ENCODE measurements at regions not wholly inside any gene's neighbourhood (a gene's known extent, or its start where the extent isn't known, plus 50 kb on each side); places are given as distances from the start of the nearest gene placed in this dataset.

DNA sequence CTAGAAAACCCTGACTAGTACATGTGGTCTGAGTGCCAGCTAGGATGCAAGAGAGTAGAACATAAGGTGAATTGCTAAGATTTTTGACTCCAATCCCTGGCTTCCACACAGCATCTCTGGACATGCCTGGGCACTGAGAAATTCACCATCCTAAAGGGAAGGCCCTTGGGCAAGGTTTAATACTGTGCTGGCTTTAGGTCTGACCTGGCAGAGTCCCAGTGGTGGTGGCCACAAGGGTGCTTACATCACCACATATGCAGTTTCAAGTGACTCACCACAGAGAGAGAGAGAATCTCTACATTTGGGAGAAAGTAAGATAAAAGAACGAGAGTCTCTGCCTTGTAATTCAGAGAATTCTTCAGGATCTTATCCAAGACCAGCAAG is 661.6 kb upstream of the C9orf72 start:
- H2AFZ ChIP-seq (ENCODE audit: low read length): no peak overlapping the region
- H3K9me3 Mint-ChIP-seq: no peaks in the 10 kb centered on the region; a peak in 1 of 5 replicates
- no peaks in the 10 kb centered on the region for H3K23me2 ChIP-seq (ENCODE audit: insufficient read length, low read depth, low read length, poor library complexity, severe bottlenecking)
- no CpG with 5 or more reads among the region's 1 CpG for WGBS (ENCODE audit: extremely low coverage, insufficient read length, low lambda C conversion rate)
- no peak overlapping the region for H4K91ac ChIP-seq (ENCODE audit: insufficient read length, low read depth, low read length)
- no peak overlapping the region for H3K56ac ChIP-seq (ENCODE audit: insufficient read length, low read depth, low read length)
- no peak overlapping the region for H3T11ph ChIP-seq (ENCODE audit: low read length)
- DNase-seq: no peak
- no peak overlapping the region for H3K18ac ChIP-seq (ENCODE audit: insufficient read length, low read depth, low read length)
- H2BK5ac ChIP-seq (ENCODE audit: insufficient read length, low read length): no peak overlapping the region
- no peaks in the 10 kb centered on the region for H3K79me1 ChIP-seq (ENCODE audit: insufficient read depth, low read depth, low read length, poor library complexity, severe bottlenecking)
- no peak overlapping the region for H2BK12ac ChIP-seq (ENCODE audit: insufficient read length, low read depth, low read length)
- no peak overlapping the region for H2AK5ac ChIP-seq (ENCODE audit: insufficient read length, low read length)
- H3K4me1 ChIP-seq (ENCODE audit: insufficient read depth, low read length): no peaks in the 10 kb centered on the region
- no peaks in the 10 kb centered on the region for H3K79me2 ChIP-seq (ENCODE audit: insufficient read depth, low read length)
- no peak overlapping the region for H3K23ac ChIP-seq (ENCODE audit: insufficient read length, low read depth, low read length)
- H4K8ac ChIP-seq (replicated peaks; ENCODE audit: insufficient read length, low read depth, low read length): no peak overlapping the region
- no peak overlapping the region for H2BK120ac ChIP-seq (ENCODE audit: low read depth, low read length, poor library complexity, severe bottlenecking)
- H3K36me3 Mint-ChIP-seq (ENCODE audit: insufficient read depth in 1 of 3, low read depth in 3 of 3): no peaks in the 10 kb centered on the region; a peak in 1 of 7 replicates
- no peaks in the 10 kb centered on the region for H3K27me3 ChIP-seq (ENCODE audit: insufficient read depth, low read length)
- no peak overlapping the region for H3K4me2 ChIP-seq (ENCODE audit: insufficient read depth, insufficient read length, low read length)
- no peak overlapping the region for H4K5ac ChIP-seq (ENCODE audit: insufficient read length, low read depth, low read length)
- H3K4me3 Mint-ChIP-seq: no peak overlapping the region
- H4K20me1 ChIP-seq (ENCODE audit: control insufficient read depth, insufficient read depth, insufficient read length): no peaks in the 10 kb centered on the region
- H3K27ac Mint-ChIP-seq: no peak overlapping the region
- H3K9me3 ChIP-seq (ENCODE audit: control insufficient read depth, low read depth, low read length): no peaks in the 10 kb centered on the region
- no peaks in the 10 kb centered on the region for H3K27me3 Mint-ChIP-seq (ENCODE audit: low read depth)
- H3K9ac ChIP-seq (ENCODE audit: extremely low read depth, insufficient read length, low read length): no peak overlapping the region
- H2BK20ac ChIP-seq (ENCODE audit: low read depth, low read length, poor library complexity, severe bottlenecking): no peak overlapping the region
- H3K14ac ChIP-seq (ENCODE audit: insufficient read depth, low read length): no peak overlapping the region
- H3K4ac ChIP-seq (ENCODE audit: low read depth, low read length): no peak overlapping the region
- TF ChIP-seq, protein P1, sequence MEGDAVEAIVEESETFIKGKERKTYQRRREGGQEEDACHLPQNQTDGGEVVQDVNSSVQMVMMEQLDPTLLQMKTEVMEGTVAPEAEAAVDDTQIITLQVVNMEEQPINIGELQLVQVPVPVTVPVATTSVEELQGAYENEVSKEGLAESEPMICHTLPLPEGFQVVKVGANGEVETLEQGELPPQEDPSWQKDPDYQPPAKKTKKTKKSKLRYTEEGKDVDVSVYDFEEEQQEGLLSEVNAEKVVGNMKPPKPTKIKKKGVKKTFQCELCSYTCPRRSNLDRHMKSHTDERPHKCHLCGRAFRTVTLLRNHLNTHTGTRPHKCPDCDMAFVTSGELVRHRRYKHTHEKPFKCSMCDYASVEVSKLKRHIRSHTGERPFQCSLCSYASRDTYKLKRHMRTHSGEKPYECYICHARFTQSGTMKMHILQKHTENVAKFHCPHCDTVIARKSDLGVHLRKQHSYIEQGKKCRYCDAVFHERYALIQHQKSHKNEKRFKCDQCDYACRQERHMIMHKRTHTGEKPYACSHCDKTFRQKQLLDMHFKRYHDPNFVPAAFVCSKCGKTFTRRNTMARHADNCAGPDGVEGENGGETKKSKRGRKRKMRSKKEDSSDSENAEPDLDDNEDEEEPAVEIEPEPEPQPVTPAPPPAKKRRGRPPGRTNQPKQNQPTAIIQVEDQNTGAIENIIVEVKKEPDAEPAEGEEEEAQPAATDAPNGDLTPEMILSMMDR (conservative IDR thresholded peaks at IDR 0.05): no peak
- no peak overlapping the region for H3K27ac ChIP-seq (ENCODE audit: insufficient read length, low read depth, low read length)
- peaks cover 4 to 5% of the 10 kb centered on the region in 2 experiments; a peak in 3 of 4 replicates for H3K4me1 Mint-ChIP-seq
- no peak overlapping the region for H2BK15ac ChIP-seq (ENCODE audit: low read depth, low read length)

Measured in H9 (cell line).